Endothelial cell of umbilical vein (primary cell): ENCODE measurements at regions not wholly inside any gene's neighbourhood (a gene's known extent, or its start where the extent isn't known, plus 50 kb on each side); places are given as distances from the start of the nearest gene placed in this dataset.

ENCODE experiments used
- BruUV-seq: library from RNA; stranded (reverse); fragments of 400-500 nt; replicated peaks from 2 replicates; lab custom pipeline; 2021; lab: Mats Ljungman, UMichigan
- CTCF ChIA-PET: fragments of 300-600, 350-600 bp; sonication (Branson Sonifier 250); formaldehyde crosslinking; loops from one replicate; lab custom pipeline; 2021; ENCODE audit warnings: antibody characterized with exemption, inconsistent platforms; lab: Charles Lee
- POLR2A ChIA-PET: fragments of 300-600, 350-600 bp; sonication (Branson Sonifier 250); formaldehyde crosslinking; loops from one replicate; lab custom pipeline; 2021; ENCODE audit warnings: antibody characterized with exemption, inconsistent platforms; lab: Charles Lee
- DNase-seq: peaks from one replicate; pipeline ENCODE4 v3.0.0-alpha.2; 2011; ENCODE audit warnings: low read depth, low spot score
- FAIRE-seq: peaks from 2 replicates; lab custom pipeline; 2011; peaks lifted over from hg19 to GRCh38; lab: Jason Lieb, UNC
- H2AFZ ChIP-seq: 2 replicates; pipeline ENCODE4 v1.6.0; 2012; ENCODE audit warnings: low read depth, low read length, control low read depth, inconsistent platforms
- H3K27ac ChIP-seq: 2 replicates; pipeline ENCODE4 v1.5.1; 2011; ENCODE audit warnings: low read depth, mild to moderate bottlenecking, control low read depth, low read length, moderate library complexity; ENCODE audit not compliant: insufficient read depth
- H3K27me3 ChIP-seq, 2 experiments: 2 replicates each; pipeline versions ENCODE4 v1.6.0 to v1.6.1; 2011; ENCODE audit warnings: low read length in 2 of 2, mixed read lengths in 1 of 2; ENCODE audit not compliant: control insufficient read depth in 2 of 2, insufficient read depth in 2 of 2
- H3K36me3 ChIP-seq, 2 experiments: 2 replicates in 1 of 2; 3 replicates in 1 of 2; pipeline ENCODE4 v1.5.1; 2011; ENCODE audit warnings: low read length in 2 of 2, mild to moderate bottlenecking in 1 of 2, moderate library complexity in 1 of 2; ENCODE audit not compliant: control insufficient read depth in 2 of 2, insufficient read depth in 2 of 2; ENCODE audit errors: extremely low read depth in 1 of 2
- H3K4me1 ChIP-seq: 3 replicates; pipeline ENCODE4 v1.5.1; 2011; ENCODE audit warnings: mild to moderate bottlenecking, low read length; ENCODE audit not compliant: control insufficient read depth, insufficient read depth; ENCODE audit errors: extremely low read depth
- H3K4me2 ChIP-seq: 2 replicates; pipeline ENCODE4 v1.6.1; 2011; ENCODE audit warnings: low read length, control low read depth, mixed read lengths; ENCODE audit not compliant: insufficient read depth
- H3K4me3 ChIP-seq, 3 experiments: fragments of 200-600 bp in 1 of 3; sonication (generic), shearing (Covaris generic) in 1 of 3; replicated peaks in 1 of 3; 2 replicates each; pipeline ENCODE4 v1.5.1; 2011 to 2016; ENCODE audit warnings: control low read depth in 3 of 3, low read length in 3 of 3, mild to moderate bottlenecking in 2 of 3, inconsistent platforms in 1 of 3, low read depth in 1 of 3, moderate library complexity in 1 of 3; ENCODE audit not compliant: insufficient read depth in 1 of 3
- H3K79me2 ChIP-seq: 2 replicates; pipeline ENCODE4 v1.6.0; 2012; ENCODE audit warnings: low read length, inconsistent platforms; ENCODE audit not compliant: control insufficient read depth, insufficient read depth
- H3K9ac ChIP-seq: replicated peaks from 2 replicates; pipeline ENCODE3; 2011; ENCODE audit warnings: low read length, control low read depth; ENCODE audit not compliant: insufficient read depth; ENCODE audit errors: extremely low read depth
- H3K9me1 ChIP-seq: replicated peaks from 3 replicates; pipeline ENCODE4 v1.6.0; 2011; ENCODE audit warnings: mild to moderate bottlenecking, low read length; ENCODE audit not compliant: control insufficient read depth, insufficient read depth; ENCODE audit errors: extremely low read depth
- H3K9me3 ChIP-seq: replicated peaks from 2 replicates; pipeline ENCODE4 v1.5.1; 2012; ENCODE audit warnings: low read length, inconsistent platforms; ENCODE audit not compliant: control insufficient read depth, insufficient read depth
- H4K20me1 ChIP-seq: replicated peaks from 2 replicates; pipeline ENCODE3; 2011; ENCODE audit warnings: mild to moderate bottlenecking, low read length; ENCODE audit not compliant: control insufficient read depth, insufficient read depth; ENCODE audit errors: extremely low read depth
- CTCF ChIP-seq, 2 donors: IDR thresholded peaks; 1 replicate in 1 of 2; 2 replicates in 1 of 2; pipeline ENCODE4 v1.5.1; 2011; ENCODE audit warnings: low read length in 2 of 2, mild to moderate bottlenecking in 2 of 2, moderate library complexity in 2 of 2, control low read depth in 1 of 2, inconsistent platforms in 1 of 2, low read depth in 1 of 2; ENCODE audit not compliant: insufficient read depth in 1 of 2; ENCODE audit errors: extremely low read depth in 1 of 2
- EZH2 ChIP-seq: IDR thresholded peaks from 2 replicates; pipeline ENCODE4 v1.6.1; 2012; ENCODE audit warnings: borderline replicate concordance, low read depth, mild to moderate bottlenecking, moderate library complexity, low read length, inconsistent platforms; ENCODE audit not compliant: severe bottlenecking
- FOS ChIP-seq: IDR thresholded peaks from 2 replicates; pipeline ENCODE4 v1.6.1; 2011; ENCODE audit warnings: mild to moderate bottlenecking, low read length, moderate library complexity, borderline replicate concordance; ENCODE audit not compliant: insufficient read depth
- GATA2 ChIP-seq: IDR thresholded peaks from 2 replicates; pipeline ENCODE4 v1.7.0; 2011; ENCODE audit warnings: low read depth, mild to moderate bottlenecking, moderate library complexity, mixed read lengths, low read length; ENCODE audit not compliant: insufficient read length, insufficient read depth
- JUN ChIP-seq: IDR thresholded peaks from 2 replicates; pipeline ENCODE4 v1.6.1; 2011; ENCODE audit warnings: borderline replicate concordance, low read depth; ENCODE audit not compliant: insufficient read length, insufficient read depth
- MAX ChIP-seq: IDR thresholded peaks from 2 replicates; pipeline ENCODE4 v1.6.1; 2011; ENCODE audit not compliant: insufficient read depth, insufficient read length
- MYC ChIP-seq: IDR thresholded peaks from one replicate; pipeline ENCODE4 v1.6.1; 2011; ENCODE audit warnings: mild to moderate bottlenecking, low read depth, low read length
- POLR2A ChIP-seq: IDR thresholded peaks from 2 replicates; pipeline ENCODE4 v1.6.1; 2012; ENCODE audit warnings: low read depth, mild to moderate bottlenecking, control low read depth, low read length
- POLR2AphosphoS5 ChIP-seq: IDR thresholded peaks from 2 replicates; pipeline ENCODE4 v1.6.1; 2012; ENCODE audit warnings: low read depth, mild to moderate bottlenecking, control low read depth, low read length, moderate library complexity; ENCODE audit not compliant: insufficient read depth
- dilution Hi-C: fragments of 300-500 bp; cut with MboI; formaldehyde crosslinking; loops from one replicate; pipeline ENCODE4 v1.15.0; 2019; ENCODE audit warnings: low sequenced_read_pairs; ENCODE audit not compliant: extremely low pct_ligation_motif_present
- intact Hi-C: fragments of 100-400 bp; cut with micrococcal nuclease; formaldehyde crosslinking; loops from one replicate; pipeline ENCODE4 v1.10.0; 2022

GRCh38 chr2:180523621-180524340, 456.6 kb upstream of the UBE2E3 start:
- Histone ChIP-seq H2AFZ (peak overlapping the region; percentile 22), H3K27ac (peak overlapping the region; percentile 51), H3K4me1 (peaks cover 38% of the 10 kb centered on the region), H4K20me1 (no peaks in the 10 kb centered on the region), H3K36me3 (no peaks in the 10 kb centered on the region), H3K9ac (no peak overlapping the region), H3K27me3 (no peaks in the 10 kb centered on the region), H3K4me3 (no peak overlapping the region), H3K4me2 (peak overlapping the region; percentile 28), H3K9me1 (no peaks in the 10 kb centered on the region), H3K9me3 (no peaks in the 10 kb centered on the region), H3K79me2 (no peaks in the 10 kb centered on the region)
- dilution Hi-C loops (no loop called here), intact Hi-C loops (loop anchor here (5.0 kb wide), 3 partner anchors 111 to 549 kb away; partner anchors contain the start of gene UBE2E3)
- CTCF ChIA-PET = interaction anchor here (1.0 kb wide), 1 partner anchor 457 kb away, joined by 3 read pairs; the partner anchor contains the start of gene UBE2E3
- FAIRE-seq = peak; percentile 83
- POLR2A ChIA-PET = no interaction called here
- DNase-seq = peak; percentile 91
- TSS peak; percentile 55 for BruUV-seq
- TF ChIP-seq POLR2AphosphoS5 (peak; percentile 58), MYC (no peak), GATA2 (peak; percentile 49), MAX (no peak), POLR2A (no peak), FOS (peak; percentile 93), EZH2 (no peak), JUN (peak; percentile 87), CTCF (IDR thresholded peaks at IDR 0.05; ENCODE audit: extremely low read depth in 1 of 2, insufficient read depth in 1 of 2, low read depth in 1 of 2, low read length in 2 of 2) (no peak)
